SK-N-SH treated with all-trans-retinoic acid at 6 μM for 48 hours (cell line): ENCODE measurements at regions not wholly inside any gene's neighbourhood (a gene's known extent, or its start where the extent isn't known, plus 50 kb on each side); places are given as distances from the start of the nearest gene placed in this dataset.
"Not testable (repeated sequence)": the region's sequence is repeated elsewhere in the genome, so short reads cannot be mapped to it uniquely, and the experiment has no call there.

ENCODE experiments used
- ATAC-seq: fragments of 200-7000 bp; cut with Tn5 transposase; 3 replicates; pipeline ENCODE4 v1.9.1; 2020; ENCODE audit warnings: mild to moderate bottlenecking, moderate library complexity
- ARNTL ChIP-seq: fragments of 450-650 bp; formaldehyde crosslinking; IDR thresholded peaks from 2 replicates; pipeline ENCODE4 v1.5.0; 2020; ENCODE audit warnings: low read depth, mild to moderate bottlenecking, moderate library complexity, borderline replicate concordance
- BACH2 ChIP-seq: fragments of 250-450 bp; sonication (Bioruptor Pico); IDR thresholded peaks from 2 replicates; pipeline ENCODE4 v1.9.0; 2021; ENCODE audit warnings: mild to moderate bottlenecking, borderline replicate concordance
- CSRNP3 ChIP-seq: fragments of 250-450 bp; sonication (Bioruptor Pico); IDR thresholded peaks from 2 replicates; pipeline ENCODE4 v1.5.1; 2021; ENCODE audit warnings: mild to moderate bottlenecking, moderate library complexity
- GLIS3 ChIP-seq: fragments of 250-450 bp; sonication (Bioruptor Pico); IDR thresholded peaks from 2 replicates; pipeline ENCODE4 v1.5.0; 2020; ENCODE audit warnings: mild to moderate bottlenecking, moderate library complexity
- OSR1 ChIP-seq: fragments of 250-450 bp; sonication (Bioruptor Pico); IDR thresholded peaks from 2 replicates; pipeline ENCODE4 v1.8.0; 2022; ENCODE audit warnings: moderate library complexity, mild to moderate bottlenecking, inconsistent platforms
- PATZ1 ChIP-seq: fragments of 250-450 bp; sonication (Bioruptor Pico); IDR thresholded peaks from 2 replicates; pipeline ENCODE4 v1.8.0; 2020; ENCODE audit warnings: mild to moderate bottlenecking, moderate library complexity, borderline replicate concordance
- POU6F1 ChIP-seq: fragments of 250-450 bp; sonication (Bioruptor Pico); IDR thresholded peaks from 2 replicates; pipeline ENCODE4 v1.8.0; 2021; ENCODE audit warnings: low read depth, mild to moderate bottlenecking, moderate library complexity, borderline replicate concordance
- PPARA ChIP-seq: fragments of 250-450 bp; sonication (Bioruptor Pico); IDR thresholded peaks from 2 replicates; pipeline ENCODE4 v1.5.0; 2020; ENCODE audit warnings: mild to moderate bottlenecking, borderline replicate concordance
- RARB ChIP-seq: fragments of 250-450 bp; sonication (Bioruptor Pico); IDR thresholded peaks from 2 replicates; pipeline ENCODE4 v1.8.0; 2021; ENCODE audit warnings: mild to moderate bottlenecking, moderate library complexity
- SNAI2 ChIP-seq: fragments of 250-450 bp; sonication (Bioruptor Pico); IDR thresholded peaks from 2 replicates; pipeline ENCODE4 v1.5.0; 2020; ENCODE audit warnings: mild to moderate bottlenecking, moderate library complexity
- TCF4 ChIP-seq: fragments of 250-450 bp; sonication (Bioruptor Pico); IDR thresholded peaks from 2 replicates; pipeline ENCODE4 v1.8.0; 2021; ENCODE audit warnings: mild to moderate bottlenecking, moderate library complexity, borderline replicate concordance
- TOX ChIP-seq: fragments of 250-450 bp; sonication (Bioruptor Pico); IDR thresholded peaks from 2 replicates; pipeline ENCODE4 v1.8.0; 2021; ENCODE audit warnings: mild to moderate bottlenecking, moderate library complexity, borderline replicate concordance
- TSHZ2 ChIP-seq: fragments of 250-450 bp; sonication (Bioruptor Pico); IDR thresholded peaks from 2 replicates; pipeline ENCODE4 v1.5.0; 2020; ENCODE audit warnings: mild to moderate bottlenecking, moderate library complexity
- ZC3H10 ChIP-seq: fragments of 250-450 bp; sonication (Bioruptor Pico); IDR thresholded peaks from 2 replicates; pipeline ENCODE4 v1.5.1; 2021; ENCODE audit warnings: mild to moderate bottlenecking, moderate library complexity
- ZFP3 ChIP-seq: fragments of 250-450 bp; sonication (Bioruptor Pico); IDR thresholded peaks from 2 replicates; pipeline ENCODE4 v1.5.0; 2020; ENCODE audit warnings: mild to moderate bottlenecking, moderate library complexity
- ZFP30 ChIP-seq: fragments of 450-650 bp; formaldehyde crosslinking; IDR thresholded peaks from 2 replicates; pipeline ENCODE4 v1.5.0; 2022; ENCODE audit warnings: mild to moderate bottlenecking, moderate library complexity
- ZNF565 ChIP-seq: fragments of 450-650 bp; formaldehyde crosslinking; conservative IDR thresholded peaks from 2 replicates; pipeline ENCODE4 v1.5.0; 2020; ENCODE audit warnings: low read depth, mild to moderate bottlenecking, moderate library complexity
- ZNF70 ChIP-seq: fragments of 450-650 bp; formaldehyde crosslinking; IDR thresholded peaks from 2 replicates; pipeline ENCODE4 v1.5.0; 2020; ENCODE audit warnings: mild to moderate bottlenecking, moderate library complexity
- ZNF8 ChIP-seq: fragments of 450-650 bp; formaldehyde crosslinking; IDR thresholded peaks from 2 replicates; pipeline ENCODE4 v1.5.0; 2020; ENCODE audit warnings: mild to moderate bottlenecking, moderate library complexity

- TF ChIP-seq CSRNP3 (CRISPR knock-in tag) (no peak), ARNTL (CRISPR knock-in tag) (no peak), PPARA (CRISPR knock-in tag) (no peak), TCF4 (CRISPR knock-in tag) (no peak), SNAI2 (CRISPR knock-in tag) (no peak)
Measured at GRCh38 chr7:152519290-152519689, 83.5 kb upstream of the KMT2C start (continued).

GRCh38 chr7:152516216-152516615 lies 80.4 kb upstream of the KMT2C start:
- no peak for TF ChIP-seq BACH2
- no peak for TF ChIP-seq ZNF8 (CRISPR knock-in tag)
- TF ChIP-seq TOX (CRISPR knock-in tag): no peak
- no peak for TF ChIP-seq CSRNP3 (CRISPR knock-in tag)
- TF ChIP-seq POU6F1 (CRISPR knock-in tag): no peak
- no peak for TF ChIP-seq ZFP30
- TF ChIP-seq ZC3H10 (CRISPR knock-in tag): no peak
- TF ChIP-seq ZNF565 (CRISPR knock-in tag): no peak
- no peak for TF ChIP-seq OSR1 (CRISPR knock-in tag)
- no peak for ATAC-seq

GRCh38 chr7:152515266-152515950 lies 79.6 kb upstream of the KMT2C start:
- ATAC-seq: not testable (repeated sequence)

GRCh38 chr7:152514771-152515105 lies 78.9 kb upstream of the KMT2C start:
- ATAC-seq: no peak
- TF ChIP-seq PATZ1 (no peak), SNAI2 (CRISPR knock-in tag) (no peak), ZNF8 (CRISPR knock-in tag) (no peak), RARB (CRISPR knock-in tag) (no peak), ZC3H10 (CRISPR knock-in tag) (no peak), PPARA (CRISPR knock-in tag) (no peak), GLIS3 (CRISPR knock-in tag) (no peak), ZFP3 (no peak), POU6F1 (CRISPR knock-in tag) (no peak), TSHZ2 (CRISPR knock-in tag) (no peak), ZNF70 (CRISPR knock-in tag) (no peak), ARNTL (CRISPR knock-in tag) (no peak)
